CD4-positive, alpha-beta T cell treated with Interleukin-17A for 1 hour (primary cell): ENCODE measurements at regions not wholly inside any gene's neighbourhood (a gene's known extent, or its start where the extent isn't known, plus 50 kb on each side); places are given as distances from the start of the nearest gene placed in this dataset.

ENCODE experiments used
- DNase-seq: peaks from one replicate; pipeline ENCODE4 v3.0.0-alpha.2; 2020

- DNase-seq = no peak
Measured at GRCh38 chr7:155874411-155874810, 62.1 kb upstream of the SHH start.

GRCh38 chr7:155874010-155874409, 61.7 kb upstream of the SHH start:
- DNase-seq = no peak

GRCh38 chr7:155872678-155873369, 60.6 kb upstream of the SHH start:
- DNase-seq = no peak

- DNase-seq = no peak
Measured at GRCh38 chr7:155871211-155871610, 58.9 kb upstream of the SHH start.

GRCh38 chr7:155870334-155871180, 58.3 kb upstream of the SHH start:
- DNase-seq = no peak

DNA sequence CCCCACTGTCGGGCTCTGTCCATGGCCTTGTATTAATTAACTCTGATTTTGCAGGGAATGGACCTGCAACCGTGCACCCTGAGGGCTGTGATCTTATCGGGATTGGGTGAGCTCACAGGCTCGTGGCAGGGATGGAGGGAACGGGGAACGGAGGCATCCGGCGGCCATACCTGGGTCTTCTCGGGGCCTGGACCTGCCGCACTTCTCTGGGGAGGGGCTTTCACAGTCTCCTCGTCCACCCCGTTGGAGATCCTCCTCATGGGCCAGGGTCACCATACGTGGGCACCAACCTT, 57.5 kb upstream of the SHH start:
- no peak for DNase-seq

DNA sequence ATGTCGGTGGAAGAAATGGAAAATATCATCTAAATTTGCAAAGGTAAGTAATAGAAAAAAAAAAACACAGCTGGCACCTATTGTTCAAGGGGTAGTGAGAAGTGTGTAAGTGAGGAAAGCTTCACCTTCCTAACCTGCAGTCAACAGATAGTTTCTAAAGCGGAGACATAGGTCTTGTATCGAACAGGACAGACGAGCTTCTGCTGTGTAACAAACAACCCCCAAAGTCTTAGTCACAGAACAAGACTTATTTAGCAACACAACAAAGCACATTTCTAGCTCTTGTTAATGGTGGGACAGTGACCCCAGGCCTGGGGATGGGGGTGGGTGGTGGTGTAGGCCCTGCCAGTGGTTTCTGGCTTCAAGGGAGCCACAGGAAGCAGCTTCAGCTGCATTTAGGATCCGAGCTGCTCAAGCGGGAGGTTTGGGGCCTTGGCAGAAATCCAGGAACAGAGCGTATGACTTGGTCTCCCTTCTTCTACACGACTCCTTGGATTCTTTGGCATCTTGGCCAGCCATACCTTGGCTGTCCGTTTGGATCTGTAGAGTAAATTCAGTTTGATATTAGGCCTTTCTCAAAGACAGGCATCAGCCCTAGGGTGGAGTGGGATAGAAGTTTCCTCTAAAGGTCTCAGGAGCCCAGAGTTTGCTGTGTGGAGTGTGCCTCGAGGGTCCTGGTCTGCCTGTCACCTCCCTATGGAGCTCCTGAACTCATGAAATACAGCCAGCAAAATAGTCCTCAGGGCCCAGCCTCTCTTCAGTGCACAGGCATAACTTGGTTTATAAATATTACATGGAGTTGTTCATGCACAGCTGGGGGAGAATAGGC, 56.9 kb upstream of the SHH start:
- DNase-seq = no peak

- DNase-seq = no peak
Measured at GRCh38 chr7:155867734-155868400, 55.6 kb upstream of the SHH start.

DNA sequence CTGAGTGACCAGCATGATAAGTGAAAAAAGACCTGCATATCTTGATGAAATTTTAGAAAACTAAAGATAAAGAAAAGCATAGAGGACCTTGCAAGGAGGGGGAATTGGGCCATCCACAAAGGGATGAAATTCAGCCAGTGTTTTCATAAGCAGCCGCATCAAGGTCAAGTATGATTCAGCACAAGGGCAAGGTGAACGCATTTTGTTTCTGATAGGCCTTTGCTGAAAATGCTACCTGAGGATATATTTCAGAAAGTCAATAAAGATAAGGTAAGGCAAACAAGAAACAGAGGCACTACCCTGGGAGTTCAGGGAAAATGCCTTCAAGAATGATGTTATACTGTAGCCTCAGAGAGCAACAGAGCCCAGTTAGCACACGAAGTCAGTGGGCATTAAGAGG, 55.0 kb upstream of the SHH start:
- no peak for DNase-seq

- DNase-seq = no peak
Measured at GRCh38 chr7:155865830-155866525, 53.7 kb upstream of the SHH start.

GRCh38 chr7:155864991-155865690, 52.9 kb upstream of the SHH start:
- DNase-seq = no peak

GRCh38 chr7:155864271-155864985, 52.2 kb upstream of the SHH start:
- no peak for DNase-seq

GRCh38 chr7:155863721-155864151, 51.5 kb upstream of the SHH start:
- DNase-seq = no peak

DNA sequence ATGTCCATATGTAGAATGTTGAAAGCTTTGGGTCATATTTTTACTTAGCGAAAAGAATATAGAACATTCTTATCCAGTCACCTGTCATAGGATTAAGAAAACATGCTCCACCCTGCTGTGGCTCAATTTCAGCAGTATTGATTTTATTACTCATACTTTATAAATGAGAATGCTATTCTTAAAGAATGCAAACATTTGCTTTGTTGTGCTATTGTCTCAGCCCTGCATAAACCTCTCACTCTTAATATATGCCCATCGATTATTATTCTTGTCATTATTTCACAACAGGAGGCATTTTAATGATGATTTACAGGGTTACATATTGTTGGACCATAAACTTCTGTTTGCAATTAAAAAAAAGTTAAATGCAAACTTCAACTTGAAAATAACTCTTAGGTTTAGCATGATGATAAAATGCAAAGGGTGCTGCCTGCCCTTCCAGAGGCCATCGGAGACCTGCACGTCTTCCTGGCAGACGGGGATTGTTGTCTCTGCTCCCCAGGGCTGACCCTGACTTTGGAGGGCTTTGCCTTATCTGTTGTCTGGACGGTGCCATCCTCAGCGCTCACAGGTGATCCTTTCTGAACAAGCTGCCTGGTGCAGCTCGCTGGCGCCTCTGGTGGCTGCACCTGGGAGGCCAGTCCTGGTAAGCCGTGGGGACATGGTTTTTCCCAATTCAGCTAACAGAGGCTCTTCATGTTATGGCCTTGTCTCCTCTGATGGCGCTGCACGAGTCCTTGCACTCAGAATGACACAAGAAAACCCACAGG, 50.0 kb upstream of the SHH start:
- DNase-seq = no peak
